ENCODE measurements at regions not wholly inside any gene's neighbourhood (a gene's known extent, or its start where the extent isn't known, plus 50 kb on each side); places are given as distances from the start of the nearest gene placed in this dataset.
"Not testable (repeated sequence)": the region's sequence is repeated elsewhere in the genome, so short reads cannot be mapped to it uniquely, and the experiment has no call there.

- CTCF ChIA-PET = no interaction called here
Observed at GRCh38 chr5:6548756-6549285, 84.0 kb downstream of the NSUN2 start.

GRCh38 chr5:6547926-6548519 lies 84.8 kb downstream of the NSUN2 start:
- CTCF ChIA-PET = interaction anchor here (1.8 kb wide), 1 partner anchor 44 kb away, joined by 3 read pairs; no protein-coding TSS in a partner anchor
- POLR2A ChIA-PET = not testable (repeated sequence)

More at GRCh38 chr5:6548756-6549285, 84.0 kb downstream of the NSUN2 start:
- TF ChIP-seq CTCF (IDR thresholded peaks at IDR 0.05; ENCODE audit: control extremely low read depth, extremely low read depth, low read depth, missing control alignments) = no peak
- POLR2A ChIA-PET = no interaction called here
- no peak for DNase-seq (ENCODE audit: extremely low spot score)

GRCh38 chr5:6547498-6547897 lies 85.3 kb downstream of the NSUN2 start:
- ChIA-PET POLR2A (no interaction called here), CTCF (interaction anchor here (1.8 kb wide), 1 partner anchor 44 kb away, joined by 3 read pairs; no protein-coding TSS in a partner anchor)
- no peak for TF ChIP-seq CTCF (IDR thresholded peaks at IDR 0.05; ENCODE audit: control extremely low read depth, extremely low read depth, low read depth, missing control alignments)
- no peak for DNase-seq (ENCODE audit: extremely low spot score)

More at GRCh38 chr5:6547926-6548519, 84.8 kb downstream of the NSUN2 start:
- DNase-seq (ENCODE audit: extremely low spot score) = not testable (repeated sequence)

GRCh38 chr5:6545770-6546690 lies 86.8 kb downstream of the NSUN2 start:
- DNase-seq (ENCODE audit: extremely low spot score) = no peak
- TF ChIP-seq CTCF (IDR thresholded peaks at IDR 0.05; ENCODE audit: control extremely low read depth, extremely low read depth, low read depth, missing control alignments) = no peak
- CTCF ChIA-PET = no interaction called here
- POLR2A ChIA-PET = no interaction called here

GRCh38 chr5:6545036-6545693 lies 87.7 kb downstream of the NSUN2 start:
- ChIA-PET POLR2A (no interaction called here), CTCF (no interaction called here)
- no peak for TF ChIP-seq CTCF (IDR thresholded peaks at IDR 0.05; ENCODE audit: control extremely low read depth, extremely low read depth, low read depth, missing control alignments)
- no peak for DNase-seq (ENCODE audit: extremely low spot score)

- TF ChIP-seq CTCF (IDR thresholded peaks at IDR 0.05; ENCODE audit: control extremely low read depth, extremely low read depth, low read depth, missing control alignments) = no peak
- CTCF ChIA-PET = no interaction called here
- no peak for DNase-seq (ENCODE audit: extremely low spot score)
- POLR2A ChIA-PET = no interaction called here
Observed at GRCh38 chr5:6544561-6544935, 88.3 kb downstream of the NSUN2 start.

Measured in GM10248 (cell line).